PC-3 (cell line): ENCODE measurements at regions not wholly inside any gene's neighbourhood (a gene's known extent, or its start where the extent isn't known, plus 50 kb on each side); places are given as distances from the start of the nearest gene placed in this dataset.

Experiments used
- CTCF ChIP-seq: fragments of 300-600 bp; sonication (generic); conservative IDR thresholded peaks from 2 replicates; pipeline ENCODE4 v1.5.1; 2017; ENCODE audit warnings: antibody characterized with exemption, low read depth, mild to moderate bottlenecking, low read length
- EZH2 ChIP-seq: fragments of 300-600 bp; sonication (generic); IDR thresholded peaks from one replicate; pipeline ENCODE4 v1.6.1; 2017; ENCODE audit warnings: antibody characterized with exemption, mild to moderate bottlenecking, low read length; ENCODE audit not compliant: unreplicated experiment

- no peak for TF ChIP-seq CTCF
- no peak for TF ChIP-seq EZH2
Observed at GRCh38 chr5:67350618-67351201, 154.1 kb upstream of the CD180 start.
